Right lobe of liver (tissue), 4 donors: ENCODE measurements at regions not wholly inside any gene's neighbourhood (a gene's known extent, or its start where the extent isn't known, plus 50 kb on each side); places are given as distances from the start of the nearest gene placed in this dataset.

Experiments used
- POLR2A ChIP-seq: fragments of 450-650 bp; IDR thresholded peaks from one replicate; pipeline ENCODE4 v1.6.1; 2017; ENCODE audit warnings: antibody characterized with exemption, mild to moderate bottlenecking
- TF ChIP-seq, protein P1 (sequence below), 4 donors: fragments of 200-600 bp in 3 of 4; fragments of 450-650 bp in 1 of 4; IDR thresholded peaks; one replicate each; pipeline versions ENCODE4 v1.5.1 to v1.8.0; 2016 to 2022; ENCODE audit warnings: antibody characterized with exemption in 4 of 4, mild to moderate bottlenecking in 2 of 4
- donor health status: DM: no; HTN: no; CAD: no.
- donor health status: DM: no; HTN: no; CAD: no.
- donor health status: DM: no; HTN: yes; CAD: no.

DNA sequence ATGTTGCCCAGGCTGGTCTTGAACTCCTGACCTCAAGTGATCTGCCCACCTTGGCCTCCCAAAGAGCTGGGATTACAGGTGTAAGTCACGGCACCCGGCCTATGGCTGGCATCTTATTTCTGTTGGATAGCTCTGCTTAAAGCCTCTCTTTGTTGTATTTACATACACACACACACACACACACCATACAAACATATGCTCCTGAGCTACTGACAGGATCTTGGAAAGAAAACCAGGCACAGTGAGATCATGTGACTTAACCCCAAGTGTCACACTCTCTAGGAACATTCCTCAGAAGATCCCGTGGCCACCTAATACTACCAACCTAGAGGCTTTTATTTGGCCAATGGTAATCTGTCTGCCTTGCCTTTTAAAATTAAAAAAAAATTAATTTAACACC is 85.1 kb upstream of the HAAO start:
- TF ChIP-seq, protein P1, sequence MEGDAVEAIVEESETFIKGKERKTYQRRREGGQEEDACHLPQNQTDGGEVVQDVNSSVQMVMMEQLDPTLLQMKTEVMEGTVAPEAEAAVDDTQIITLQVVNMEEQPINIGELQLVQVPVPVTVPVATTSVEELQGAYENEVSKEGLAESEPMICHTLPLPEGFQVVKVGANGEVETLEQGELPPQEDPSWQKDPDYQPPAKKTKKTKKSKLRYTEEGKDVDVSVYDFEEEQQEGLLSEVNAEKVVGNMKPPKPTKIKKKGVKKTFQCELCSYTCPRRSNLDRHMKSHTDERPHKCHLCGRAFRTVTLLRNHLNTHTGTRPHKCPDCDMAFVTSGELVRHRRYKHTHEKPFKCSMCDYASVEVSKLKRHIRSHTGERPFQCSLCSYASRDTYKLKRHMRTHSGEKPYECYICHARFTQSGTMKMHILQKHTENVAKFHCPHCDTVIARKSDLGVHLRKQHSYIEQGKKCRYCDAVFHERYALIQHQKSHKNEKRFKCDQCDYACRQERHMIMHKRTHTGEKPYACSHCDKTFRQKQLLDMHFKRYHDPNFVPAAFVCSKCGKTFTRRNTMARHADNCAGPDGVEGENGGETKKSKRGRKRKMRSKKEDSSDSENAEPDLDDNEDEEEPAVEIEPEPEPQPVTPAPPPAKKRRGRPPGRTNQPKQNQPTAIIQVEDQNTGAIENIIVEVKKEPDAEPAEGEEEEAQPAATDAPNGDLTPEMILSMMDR (IDR thresholded peaks at IDR 0.05), result no peak
- TF ChIP-seq POLR2A, result no peak
